ENCODE measurements at regions not wholly inside any gene's neighbourhood (a gene's known extent, or its start where the extent isn't known, plus 50 kb on each side); places are given as distances from the start of the nearest gene placed in this dataset.
"Not testable (repeated sequence)": the region's sequence is repeated elsewhere in the genome, so short reads cannot be mapped to it uniquely, and the experiment has no call there.

- H3K4me2 ChIP-seq (ENCODE audit: low read length); H3K79me2 ChIP-seq; H3K4me1 ChIP-seq; H3K9ac ChIP-seq; H3K27me3 ChIP-seq (ENCODE audit: control insufficient read depth, insufficient read depth, low read length); H3K4me3 ChIP-seq (ENCODE audit: low read depth, low read length); H3K36me3 ChIP-seq (ENCODE audit: control insufficient read depth, insufficient read depth, low read length); H3K27ac ChIP-seq; H3K9me3 ChIP-seq (ENCODE audit: control insufficient read depth, low read length); H2AFZ ChIP-seq: not testable (repeated sequence)
Observed at GRCh38 chrY:26306630-26307385, 684.9 kb downstream of the CDY1 start.

GRCh38 chrY:26308308-26308707 is 686.4 kb downstream of the CDY1 start:
- H3K4me3 ChIP-seq (ENCODE audit: low read depth, low read length); H3K36me3 ChIP-seq (ENCODE audit: control insufficient read depth, insufficient read depth, low read length); H3K27me3 ChIP-seq (ENCODE audit: control insufficient read depth, insufficient read depth, low read length); H3K9ac ChIP-seq; H3K79me2 ChIP-seq; H3K4me1 ChIP-seq; H3K4me2 ChIP-seq (ENCODE audit: low read length); H2AFZ ChIP-seq; H3K9me3 ChIP-seq (ENCODE audit: control insufficient read depth, low read length); H3K27ac ChIP-seq: not testable (repeated sequence)

- not testable (repeated sequence) for H3K79me2 ChIP-seq; H3K4me3 ChIP-seq (ENCODE audit: low read depth, low read length); H2AFZ ChIP-seq; H3K27me3 ChIP-seq (ENCODE audit: control insufficient read depth, insufficient read depth, low read length); H3K4me2 ChIP-seq (ENCODE audit: low read length); H3K27ac ChIP-seq; H3K9ac ChIP-seq; H3K4me1 ChIP-seq; H3K9me3 ChIP-seq (ENCODE audit: control insufficient read depth, low read length); H3K36me3 ChIP-seq (ENCODE audit: control insufficient read depth, insufficient read depth, low read length)
Observed at GRCh38 chrY:26315065-26315464, 693.1 kb downstream of the CDY1 start.

GRCh38 chrY:26319488-26320202 is 697.7 kb downstream of the CDY1 start:
- not testable (repeated sequence) for H3K27me3 ChIP-seq (ENCODE audit: control insufficient read depth, insufficient read depth, low read length); H3K27ac ChIP-seq; H3K9ac ChIP-seq; H3K79me2 ChIP-seq; H3K9me3 ChIP-seq (ENCODE audit: control insufficient read depth, low read length); H2AFZ ChIP-seq; H3K36me3 ChIP-seq (ENCODE audit: control insufficient read depth, insufficient read depth, low read length); H3K4me3 ChIP-seq (ENCODE audit: low read depth, low read length); H3K4me2 ChIP-seq (ENCODE audit: low read length); H3K4me1 ChIP-seq

GRCh38 chrY:26322756-26323155 is 700.8 kb downstream of the CDY1 start:
- not testable (repeated sequence) for H3K36me3 ChIP-seq (ENCODE audit: control insufficient read depth, insufficient read depth, low read length); H3K9me3 ChIP-seq (ENCODE audit: control insufficient read depth, low read length); H3K4me1 ChIP-seq; H3K9ac ChIP-seq; H3K27me3 ChIP-seq (ENCODE audit: control insufficient read depth, insufficient read depth, low read length); H2AFZ ChIP-seq; H3K27ac ChIP-seq; H3K4me3 ChIP-seq (ENCODE audit: low read depth, low read length); H3K4me2 ChIP-seq (ENCODE audit: low read length); H3K79me2 ChIP-seq

- H3K9ac ChIP-seq; H3K79me2 ChIP-seq; H3K4me3 ChIP-seq (ENCODE audit: low read depth, low read length); H3K9me3 ChIP-seq (ENCODE audit: control insufficient read depth, low read length); H3K27ac ChIP-seq; H3K4me2 ChIP-seq (ENCODE audit: low read length); H3K27me3 ChIP-seq (ENCODE audit: control insufficient read depth, insufficient read depth, low read length); H3K36me3 ChIP-seq (ENCODE audit: control insufficient read depth, insufficient read depth, low read length); H2AFZ ChIP-seq; H3K4me1 ChIP-seq: not testable (repeated sequence)
Observed at GRCh38 chrY:26352931-26353330, 731.0 kb downstream of the CDY1 start.

GRCh38 chrY:26354191-26354590 is 732.3 kb downstream of the CDY1 start:
- Histone ChIP-seq H3K27me3 (ENCODE audit: control insufficient read depth, insufficient read depth, low read length) (no peaks in the 10 kb centered on the region), H2AFZ (no peak overlapping the region), H3K9me3 (ENCODE audit: control insufficient read depth, low read length) (no peaks in the 10 kb centered on the region), H3K4me3 (ENCODE audit: low read depth, low read length) (no peak overlapping the region), H3K4me2 (ENCODE audit: low read length) (no peak overlapping the region), H3K79me2 (no peaks in the 10 kb centered on the region), H3K4me1 (no peaks in the 10 kb centered on the region), H3K27ac (no peak overlapping the region), H3K9ac (no peak overlapping the region), H3K36me3 (ENCODE audit: control insufficient read depth, insufficient read depth, low read length) (no peaks in the 10 kb centered on the region)
- no peak for TF ChIP-seq CTCF (IDR thresholded peaks at IDR 0.05)

- not testable (repeated sequence) for H3K4me2 ChIP-seq (ENCODE audit: low read length); H3K36me3 ChIP-seq (ENCODE audit: control insufficient read depth, insufficient read depth, low read length); H3K9ac ChIP-seq; H3K27me3 ChIP-seq (ENCODE audit: control insufficient read depth, insufficient read depth, low read length); H3K9me3 ChIP-seq (ENCODE audit: control insufficient read depth, low read length); H2AFZ ChIP-seq; H3K4me1 ChIP-seq; H3K79me2 ChIP-seq; H3K4me3 ChIP-seq (ENCODE audit: low read depth, low read length); H3K27ac ChIP-seq
Observed at GRCh38 chrY:26359869-26360268, 738.0 kb downstream of the CDY1 start.

GRCh38 chrY:26360472-26360871 is 738.6 kb downstream of the CDY1 start:
- H3K36me3 ChIP-seq (ENCODE audit: control insufficient read depth, insufficient read depth, low read length); H3K27ac ChIP-seq; H3K4me3 ChIP-seq (ENCODE audit: low read depth, low read length); H3K4me2 ChIP-seq (ENCODE audit: low read length); H3K9me3 ChIP-seq (ENCODE audit: control insufficient read depth, low read length); H3K79me2 ChIP-seq; H2AFZ ChIP-seq; H3K4me1 ChIP-seq; H3K27me3 ChIP-seq (ENCODE audit: control insufficient read depth, insufficient read depth, low read length); H3K9ac ChIP-seq: not testable (repeated sequence)

GRCh38 chrY:26363442-26363841 is 741.5 kb downstream of the CDY1 start:
- not testable (repeated sequence) for H2AFZ ChIP-seq; H3K4me2 ChIP-seq (ENCODE audit: low read length); H3K27ac ChIP-seq; H3K9ac ChIP-seq; H3K4me3 ChIP-seq (ENCODE audit: low read depth, low read length); H3K4me1 ChIP-seq; H3K36me3 ChIP-seq (ENCODE audit: control insufficient read depth, insufficient read depth, low read length); H3K9me3 ChIP-seq (ENCODE audit: control insufficient read depth, low read length); H3K27me3 ChIP-seq (ENCODE audit: control insufficient read depth, insufficient read depth, low read length); H3K79me2 ChIP-seq
